OCI-LY7 (cell line): ENCODE measurements at regions not wholly inside any gene's neighbourhood (a gene's known extent, or its start where the extent isn't known, plus 50 kb on each side); places are given as distances from the start of the nearest gene placed in this dataset.

Experiments used
- BruUV-seq: library from RNA; stranded (reverse); fragments of 400-500 nt; replicated peaks from 2 replicates; lab custom pipeline; 2021; lab: Mats Ljungman, UMichigan
- CTCF ChIA-PET: fragments of 300-600 bp; sonication (Branson Sonifier 250); formaldehyde crosslinking; loops from one replicate; lab custom pipeline; 2022; ENCODE audit warnings: antibody characterized with exemption; ENCODE audit not compliant: unreplicated experiment; lab: Charles Lee
- POLR2A ChIA-PET: fragments of 300-600 bp; sonication (Branson Sonifier 250); formaldehyde crosslinking; loops from one replicate; lab custom pipeline; 2022; ENCODE audit warnings: antibody characterized with exemption; lab: Charles Lee
- DNase-seq: peaks from one replicate; pipeline ENCODE4 v3.0.0-alpha.2; 2015; ENCODE audit warnings: low spot score
- H2AFZ ChIP-seq: fragments of 200-600 bp; sonication (generic), shearing (Covaris generic); 2 replicates; pipeline ENCODE4 v1.6.1; 2014; ENCODE audit warnings: mild to moderate bottlenecking, antibody characterized with exemption, low read length, moderate library complexity
- H3K27ac ChIP-seq: fragments of 200-600 bp; sonication (generic); 2 replicates; pipeline ENCODE4 v1.5.1; 2014; ENCODE audit warnings: mixed run types, low read depth, mild to moderate bottlenecking, moderate library complexity, low read length, inconsistent platforms; ENCODE audit not compliant: poor library complexity, severe bottlenecking
- H3K36me3 ChIP-seq: fragments of 200-600 bp; sonication (generic); 2 replicates; pipeline ENCODE4 v1.6.1; 2014; ENCODE audit warnings: mild to moderate bottlenecking, antibody characterized with exemption, low read length, moderate library complexity, mixed read lengths; ENCODE audit not compliant: insufficient read depth
- H3K4me1 ChIP-seq: fragments of 200-600 bp; sonication (generic); 2 replicates; pipeline ENCODE4 v1.5.1; 2014; ENCODE audit warnings: mild to moderate bottlenecking, low read length; ENCODE audit not compliant: insufficient read depth, poor library complexity, severe bottlenecking
- H3K4me2 ChIP-seq: fragments of 200-600 bp; sonication (generic); 2 replicates; pipeline ENCODE4 v1.6.1; 2014; ENCODE audit warnings: mild to moderate bottlenecking, low read length
- H3K4me3 ChIP-seq: fragments of 200-600 bp; sonication (generic); 2 replicates; pipeline ENCODE4 v1.5.1; 2014; ENCODE audit warnings: mild to moderate bottlenecking, low read depth, low read length; ENCODE audit not compliant: poor library complexity, severe bottlenecking
- H3K79me2 ChIP-seq: fragments of 200-600 bp; sonication (generic); 2 replicates; pipeline ENCODE4 v1.6.1; 2016; ENCODE audit warnings: low read depth, mild to moderate bottlenecking, low read length, moderate library complexity, mixed read lengths; ENCODE audit not compliant: insufficient read depth
- H3K9me2 ChIP-seq: fragments of 200-600 bp; sonication (generic); 2 replicates; pipeline ENCODE4 v1.6.1; 2016; ENCODE audit warnings: mild to moderate bottlenecking, low read length, mixed read lengths; ENCODE audit not compliant: insufficient read depth
- H3K9me3 ChIP-seq: fragments of 200-600 bp; sonication (generic); 2 replicates; pipeline ENCODE4 v1.6.1; 2014; ENCODE audit warnings: mild to moderate bottlenecking, mixed run types, low read length, mixed read lengths
- H4K20me1 ChIP-seq: fragments of 200-600 bp; sonication (generic); 2 replicates; pipeline ENCODE4 v1.6.1; 2014; ENCODE audit warnings: mild to moderate bottlenecking, antibody characterized with exemption, low read length, moderate library complexity, mixed read lengths; ENCODE audit not compliant: insufficient read depth
- EZH2phosphoT487 ChIP-seq: fragments of 200-600 bp; sonication (generic); IDR thresholded peaks from 2 replicates; pipeline ENCODE4 v1.6.1; 2018; ENCODE audit warnings: low read depth, borderline replicate concordance, mild to moderate bottlenecking, mixed run types, antibody characterized with exemption, low read length, moderate library complexity, mixed read lengths
- intact Hi-C: fragments of 100-400 bp; cut with micrococcal nuclease; formaldehyde crosslinking; loops from one replicate; pipeline ENCODE4 v1.10.0; 2022; ENCODE audit not compliant: unreplicated experiment
- TF ChIP-seq, protein P1 (sequence below): fragments of 200-600 bp; sonication (generic); conservative IDR thresholded peaks from 2 replicates; pipeline ENCODE4 v1.5.1; 2014; ENCODE audit warnings: mild to moderate bottlenecking, antibody characterized with exemption, low read length, moderate library complexity, mixed read lengths

GRCh38 chr11:116100016-116100415 is 595.8 kb upstream of the CADM1 start:
- no peaks in the 10 kb centered on the region for H3K9me3 ChIP-seq
- intact Hi-C loops = no loop called here
- ChIA-PET POLR2A (interaction anchor here (0.6 to 0.7 kb wide), 2 partner anchors 48 to 1850 kb away, joined by 3 read pairs; no protein-coding TSS in a partner anchor), CTCF (no interaction called here)
- H3K4me1 ChIP-seq = no peaks in the 10 kb centered on the region
- H2AFZ ChIP-seq = no peak overlapping the region
- H3K36me3 ChIP-seq = no peaks in the 10 kb centered on the region
- no peak overlapping the region for H3K27ac ChIP-seq
- no peak for DNase-seq
- H3K4me2 ChIP-seq = no peak overlapping the region
- no peaks in the 10 kb centered on the region for H3K79me2 ChIP-seq
- BruUV-seq = no TSS peak
- TF ChIP-seq EZH2phosphoT487 = no peak
- TF ChIP-seq, protein P1, sequence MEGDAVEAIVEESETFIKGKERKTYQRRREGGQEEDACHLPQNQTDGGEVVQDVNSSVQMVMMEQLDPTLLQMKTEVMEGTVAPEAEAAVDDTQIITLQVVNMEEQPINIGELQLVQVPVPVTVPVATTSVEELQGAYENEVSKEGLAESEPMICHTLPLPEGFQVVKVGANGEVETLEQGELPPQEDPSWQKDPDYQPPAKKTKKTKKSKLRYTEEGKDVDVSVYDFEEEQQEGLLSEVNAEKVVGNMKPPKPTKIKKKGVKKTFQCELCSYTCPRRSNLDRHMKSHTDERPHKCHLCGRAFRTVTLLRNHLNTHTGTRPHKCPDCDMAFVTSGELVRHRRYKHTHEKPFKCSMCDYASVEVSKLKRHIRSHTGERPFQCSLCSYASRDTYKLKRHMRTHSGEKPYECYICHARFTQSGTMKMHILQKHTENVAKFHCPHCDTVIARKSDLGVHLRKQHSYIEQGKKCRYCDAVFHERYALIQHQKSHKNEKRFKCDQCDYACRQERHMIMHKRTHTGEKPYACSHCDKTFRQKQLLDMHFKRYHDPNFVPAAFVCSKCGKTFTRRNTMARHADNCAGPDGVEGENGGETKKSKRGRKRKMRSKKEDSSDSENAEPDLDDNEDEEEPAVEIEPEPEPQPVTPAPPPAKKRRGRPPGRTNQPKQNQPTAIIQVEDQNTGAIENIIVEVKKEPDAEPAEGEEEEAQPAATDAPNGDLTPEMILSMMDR = no peak
- no peak overlapping the region for H3K4me3 ChIP-seq
- H4K20me1 ChIP-seq = no peaks in the 10 kb centered on the region
- H3K9me2 ChIP-seq = no peaks in the 10 kb centered on the region

- no peak overlapping the region for H3K4me2 ChIP-seq
- H3K79me2 ChIP-seq = no peaks in the 10 kb centered on the region
- H2AFZ ChIP-seq = no peak overlapping the region
- no peaks in the 10 kb centered on the region for H3K9me3 ChIP-seq
- no peaks in the 10 kb centered on the region for H3K4me1 ChIP-seq
- no peak overlapping the region for H3K4me3 ChIP-seq
- H4K20me1 ChIP-seq = no peaks in the 10 kb centered on the region
- no peak overlapping the region for H3K27ac ChIP-seq
- no TSS peak for BruUV-seq
- H3K9me2 ChIP-seq = no peaks in the 10 kb centered on the region
- ChIA-PET POLR2A (interaction anchor here (0.6 to 1.0 kb wide), 3 partner anchors 8 to 1850 kb away, joined by 3 read pairs; no protein-coding TSS in a partner anchor), CTCF (no interaction called here)
- H3K36me3 ChIP-seq = no peaks in the 10 kb centered on the region
- DNase-seq = no peak
- intact Hi-C loops = no loop called here
- TF ChIP-seq, protein P1 = no peak
- TF ChIP-seq EZH2phosphoT487 = no peak
These were observed 595.3 kb upstream of the CADM1 start for GRCh38 chr11:116099541-116099940.

- ChIA-PET CTCF (no interaction called here), POLR2A (no interaction called here)
- DNase-seq = no peak
- H3K36me3 ChIP-seq = no peaks in the 10 kb centered on the region
- TF ChIP-seq EZH2phosphoT487 = no peak
- TF ChIP-seq, protein P1 = no peak
- H3K9me2 ChIP-seq = no peaks in the 10 kb centered on the region
- H3K4me2 ChIP-seq = no peak overlapping the region
- BruUV-seq = no TSS peak
- no peaks in the 10 kb centered on the region for H3K9me3 ChIP-seq
- H3K4me1 ChIP-seq = no peaks in the 10 kb centered on the region
- no peaks in the 10 kb centered on the region for H3K79me2 ChIP-seq
- H3K27ac ChIP-seq = no peak overlapping the region
- H3K4me3 ChIP-seq = no peak overlapping the region
- H2AFZ ChIP-seq = no peak overlapping the region
- no peaks in the 10 kb centered on the region for H4K20me1 ChIP-seq
- intact Hi-C loops = no loop called here
These were observed 592.2 kb upstream of the CADM1 start for GRCh38 chr11:116096272-116096995.
